GM18867 (cell line): ENCODE measurements at regions not wholly inside any gene's neighbourhood (a gene's known extent, or its start where the extent isn't known, plus 50 kb on each side); places are given as distances from the start of the nearest gene placed in this dataset.

ENCODE experiments used
- ATAC-seq: cut with Tn5 transposase; IDR thresholded peaks from one replicate; pipeline ENCODE4 v1.9.1; 2021; ENCODE audit warnings: mild to moderate bottlenecking, moderate library complexity; ENCODE audit not compliant: unreplicated experiment

GRCh38 chr15:96414875-96415274, 84.4 kb downstream of the NR2F2 start:
- ATAC-seq: no peak

- no peak for ATAC-seq
Measured at GRCh38 chr15:96415513-96416217, 85.2 kb downstream of the NR2F2 start.

- ATAC-seq: no peak
Measured at GRCh38 chr15:96416218-96416933, 85.9 kb downstream of the NR2F2 start.

- no peak for ATAC-seq
Measured at GRCh38 chr15:96416934-96417759, 86.6 kb downstream of the NR2F2 start.

DNA sequence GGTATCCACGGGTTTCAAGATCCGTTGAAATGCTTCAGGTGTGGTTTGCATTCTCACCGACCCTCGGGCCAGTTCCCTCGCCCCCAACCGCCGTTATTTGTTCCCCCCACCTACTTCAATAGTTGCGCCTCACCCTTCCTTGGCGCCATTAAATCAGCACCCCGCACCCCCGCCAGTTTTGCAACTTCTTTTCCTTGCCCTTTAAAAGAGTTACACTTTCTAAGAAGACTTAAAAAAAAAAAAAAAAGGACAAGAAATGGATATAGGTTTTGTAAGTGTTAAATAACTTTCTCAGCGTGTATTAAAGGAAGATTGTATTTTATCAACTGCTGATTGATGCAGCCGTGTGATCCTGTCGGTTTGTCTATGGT, 87.2 kb downstream of the NR2F2 start:
- no peak for ATAC-seq

GRCh38 chr15:96418146-96418545, 87.6 kb downstream of the NR2F2 start:
- no peak for ATAC-seq

- no peak for ATAC-seq
Measured at GRCh38 chr15:96421178-96421601, 90.7 kb downstream of the NR2F2 start.

DNA sequence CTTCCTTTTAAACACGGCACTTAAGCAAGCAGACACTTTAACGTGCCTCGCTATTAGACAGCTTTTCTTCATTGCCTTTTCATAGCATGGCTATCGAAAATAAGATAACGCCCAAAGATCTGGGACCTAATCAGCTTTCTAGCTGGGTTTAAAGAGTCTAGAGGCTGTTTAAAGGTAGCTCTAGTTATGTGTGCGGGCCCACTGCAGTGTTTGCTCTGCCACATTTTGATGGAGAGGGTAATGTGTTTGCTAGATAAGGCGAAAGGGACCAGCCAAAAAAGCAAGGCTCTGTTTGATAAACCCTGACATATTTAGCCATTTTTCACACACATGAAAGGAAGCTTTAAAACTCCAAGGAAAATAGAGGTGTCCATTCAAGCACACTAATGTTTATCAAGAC, 91.6 kb downstream of the NR2F2 start:
- ATAC-seq: no peak

DNA sequence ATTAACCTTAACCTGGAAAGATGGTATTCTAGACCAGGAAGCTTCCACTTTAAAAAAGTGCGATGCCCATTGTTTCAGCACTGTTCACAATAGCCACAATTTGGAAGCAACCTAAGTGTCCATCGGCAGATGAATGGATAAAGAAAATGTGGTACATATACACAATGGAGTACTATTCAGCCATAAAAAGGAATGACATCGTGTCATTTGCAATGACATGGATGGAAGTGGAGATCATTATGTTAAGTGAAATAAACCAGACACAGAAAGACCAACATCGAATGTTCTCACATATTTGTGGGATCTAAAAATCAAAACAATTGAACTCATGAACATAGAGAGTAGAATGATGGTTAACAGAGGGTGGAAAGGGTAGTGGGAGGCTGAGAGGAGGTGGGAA, 94.2 kb downstream of the NR2F2 start:
- ATAC-seq: no peak

DNA sequence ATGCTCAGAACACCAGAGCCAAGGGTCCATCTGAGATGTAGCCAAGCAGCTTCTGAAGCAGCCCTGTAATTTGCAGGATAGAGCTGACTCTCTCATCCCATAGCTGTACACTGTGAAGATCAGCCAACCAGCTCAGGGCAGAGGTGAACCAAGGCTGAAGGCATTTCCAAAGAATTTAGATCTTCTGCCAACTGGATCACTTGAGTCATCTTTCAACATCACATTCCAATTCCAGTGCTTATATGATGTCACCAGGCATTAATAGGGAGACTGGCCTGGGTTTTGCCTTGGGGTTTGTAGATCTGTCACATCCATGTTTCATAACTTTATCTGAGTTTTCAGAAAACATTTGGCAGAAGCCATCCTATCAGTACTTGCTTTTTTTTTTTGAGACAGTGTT, 98.2 kb downstream of the NR2F2 start:
- ATAC-seq: no peak

- ATAC-seq: no peak
Measured at GRCh38 chr15:96431786-96432185, 101.3 kb downstream of the NR2F2 start.

DNA sequence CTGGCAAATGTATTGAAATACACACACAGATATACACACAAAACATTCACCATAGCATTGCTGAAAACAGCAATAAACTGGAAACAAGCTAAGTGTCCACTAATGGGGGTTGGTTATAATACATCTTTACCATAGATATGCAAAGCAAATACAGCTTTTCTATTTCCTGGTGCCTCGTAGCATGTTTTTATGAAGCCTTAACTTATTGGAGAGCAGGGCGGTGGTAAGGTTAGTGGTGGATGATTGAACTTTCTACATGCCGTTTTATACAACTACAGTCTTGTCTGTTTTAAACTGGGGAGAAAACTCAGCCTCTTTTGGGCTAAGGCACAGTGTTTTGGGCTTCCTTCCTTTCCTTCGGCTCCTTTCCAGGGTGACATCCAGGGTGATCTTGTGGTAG, 104.5 kb downstream of the NR2F2 start:
- ATAC-seq: no peak

DNA sequence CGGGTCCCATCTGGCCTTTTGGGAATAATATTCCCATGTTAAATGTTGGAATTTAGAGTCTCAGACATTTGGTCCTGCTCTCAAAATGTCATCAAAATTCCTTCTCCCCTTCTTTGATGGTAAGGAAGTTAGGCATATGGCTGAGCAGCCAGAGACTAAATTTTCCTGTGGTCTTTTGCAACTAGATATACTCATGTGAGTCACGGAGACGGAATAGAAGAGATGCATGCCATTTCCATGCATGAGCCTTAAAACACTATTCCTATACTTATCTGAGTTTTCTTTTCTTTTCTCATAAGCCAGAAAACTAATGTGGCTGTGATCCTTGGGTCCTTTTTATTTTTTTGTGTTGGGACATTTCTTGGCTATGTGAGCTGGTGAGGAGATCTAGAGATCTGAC, 105.3 kb downstream of the NR2F2 start:
- ATAC-seq: no peak

DNA sequence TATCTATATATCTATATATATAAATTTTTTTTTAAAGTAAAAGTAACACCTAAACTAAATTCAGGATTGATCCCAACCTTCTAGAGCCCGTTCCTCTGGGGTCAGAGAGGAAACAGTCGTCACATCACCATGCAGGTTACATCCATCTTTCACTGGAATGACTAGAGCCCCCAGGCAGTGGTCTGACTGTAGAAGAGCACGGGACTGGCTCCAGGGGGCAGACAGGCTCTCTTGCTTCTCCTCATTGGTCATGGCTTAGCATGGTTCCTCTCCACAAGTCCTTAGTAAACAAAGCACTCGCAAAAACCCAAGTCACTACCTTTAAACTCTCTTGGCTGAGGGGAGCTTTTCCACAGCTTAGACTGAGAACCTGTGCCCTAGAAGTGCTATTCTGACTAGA, 110.5 kb downstream of the NR2F2 start:
- ATAC-seq: no peak

GRCh38 chr15:96442076-96442475, 111.6 kb downstream of the NR2F2 start:
- no peak for ATAC-seq

DNA sequence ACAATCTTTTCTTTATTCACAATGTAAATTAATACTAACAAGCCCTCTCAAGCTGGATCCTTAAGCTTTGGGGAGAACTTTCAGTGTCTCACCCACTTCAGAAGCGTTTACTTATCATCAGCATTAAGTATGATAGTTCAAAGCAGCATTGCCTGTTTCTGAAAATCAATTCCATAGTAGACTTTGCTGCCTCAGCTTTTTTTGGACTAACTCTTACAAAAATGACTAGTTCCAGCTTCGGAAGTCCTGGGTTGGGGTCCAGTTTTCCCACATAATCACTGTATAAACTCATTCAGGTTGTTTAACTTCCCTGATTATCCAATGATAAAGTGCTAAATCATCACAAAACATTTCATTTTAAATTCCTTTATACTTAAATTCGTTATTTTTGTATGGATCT, 114.4 kb downstream of the NR2F2 start:
- ATAC-seq: no peak

DNA sequence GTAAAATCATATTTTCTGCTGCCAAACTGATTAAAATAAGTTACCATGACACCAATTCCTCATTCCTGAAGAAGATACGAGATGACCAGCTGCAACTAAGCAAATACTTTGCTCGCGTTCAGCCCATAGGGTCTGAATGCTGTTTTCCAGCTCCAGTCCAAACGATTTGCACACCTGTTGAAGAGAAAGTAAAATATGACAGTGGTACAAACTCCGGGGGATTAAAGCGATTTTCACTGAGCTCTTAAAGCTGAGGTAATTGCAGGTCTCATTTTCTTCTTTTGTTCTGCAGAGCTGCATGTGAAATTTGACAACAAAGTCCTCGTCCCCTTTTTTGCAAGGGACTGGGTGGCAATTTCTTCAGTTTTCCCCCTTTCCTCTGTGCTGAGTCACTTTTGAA, 118.4 kb downstream of the NR2F2 start:
- no peak for ATAC-seq

- no peak for ATAC-seq
Measured at GRCh38 chr15:96457841-96458240, 127.3 kb downstream of the NR2F2 start.

GRCh38 chr15:96460106-96460505, 129.6 kb downstream of the NR2F2 start:
- ATAC-seq: no peak

- ATAC-seq: no peak
Measured at GRCh38 chr15:96462768-96463750, 132.6 kb downstream of the NR2F2 start.
